Lower lobe of right lung (tissue), 2 donors: ENCODE measurements at regions not wholly inside any gene's neighbourhood (a gene's known extent, or its start where the extent isn't known, plus 50 kb on each side); places are given as distances from the start of the nearest gene placed in this dataset.

ENCODE experiments used
- ATAC-seq, 2 donors: fragments of 200-7000 bp; cut with Tn5 transposase; one replicate each; pipeline ENCODE4 v1.9.1; 2020 to 2022; ENCODE audit warnings: mild to moderate bottlenecking in 2 of 2, moderate library complexity in 2 of 2
- DNase-seq: peaks from one replicate; pipeline ENCODE4 v3.0.0-alpha.2; 2020
- H3K27ac ChIP-seq: fragments of 200-600 bp; one replicate; pipeline ENCODE4 v1.8.0; 2022
- H3K27me3 ChIP-seq: fragments of 200-600 bp; one replicate; pipeline ENCODE4 v1.8.0; 2022; ENCODE audit warnings: low read depth
- H3K36me3 ChIP-seq: fragments of 200-600 bp; one replicate; pipeline ENCODE4 v1.8.0; 2022; ENCODE audit warnings: mild to moderate bottlenecking
- H3K4me1 ChIP-seq: fragments of 200-600 bp; one replicate; pipeline ENCODE4 v1.8.0; 2022
- H3K4me3 ChIP-seq: fragments of 200-600 bp; one replicate; pipeline ENCODE4 v1.8.0; 2022; ENCODE audit warnings: mild to moderate bottlenecking
- H3K9me3 ChIP-seq: fragments of 200-600 bp; one replicate; pipeline ENCODE4 v1.8.0; 2022
- intact Hi-C: fragments of 100-400 bp; cut with DNase I; formaldehyde crosslinking; loops from one replicate; pipeline ENCODE4 v1.11.0; 2022
- TF ChIP-seq, protein P1 (sequence below): fragments of 200-600 bp; IDR thresholded peaks from one replicate; pipeline ENCODE4 v1.8.0; 2022; ENCODE audit warnings: antibody characterized with exemption, mild to moderate bottlenecking
- donor health status: DM: no; HTN: yes; CAD: no; lungs with severe emphysema.

DNA sequence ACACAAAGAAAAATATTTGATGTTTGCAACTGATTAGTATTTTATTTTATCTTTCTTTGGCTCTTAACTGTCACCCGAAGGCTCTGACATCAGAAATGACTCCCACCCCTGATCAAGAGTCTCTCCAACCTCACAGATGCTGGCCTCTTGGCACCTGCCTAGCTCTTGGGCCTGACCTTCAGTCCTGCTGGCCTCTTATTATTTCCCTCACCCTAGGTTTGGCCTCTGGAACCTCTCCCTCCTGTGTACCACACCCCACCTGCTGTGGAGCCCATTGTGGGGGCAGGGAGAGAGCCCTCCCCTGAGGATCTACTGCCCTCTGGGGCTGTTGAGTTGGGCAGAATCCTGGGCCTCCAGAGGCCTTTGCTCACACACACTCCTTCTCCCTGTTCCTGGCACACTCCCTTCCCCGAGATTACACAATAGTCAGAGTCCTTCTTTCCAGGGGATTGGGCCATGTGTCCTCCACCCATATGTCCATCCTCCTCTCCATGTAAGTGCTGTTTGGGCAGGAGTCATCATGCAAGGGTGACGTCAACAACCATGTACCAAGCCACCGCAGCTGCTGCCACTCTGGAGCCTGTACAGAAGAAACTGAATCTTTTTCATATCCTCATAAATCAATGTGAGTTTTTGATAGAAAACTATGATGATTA is 124.3 kb downstream of the RASSF9 start:
- Histone ChIP-seq H3K27ac (no peak overlapping the region), H3K9me3 (no peaks in the 10 kb centered on the region), H3K4me1 (no peaks in the 10 kb centered on the region), H3K36me3 (no peaks in the 10 kb centered on the region), H3K27me3 (no peaks in the 10 kb centered on the region), H3K4me3 (no peak overlapping the region)
- DNase-seq = peak; percentile 46
- intact Hi-C loops = no loop called here
- ATAC-seq = peak; percentile 74 to 86
- TF ChIP-seq, protein P1, sequence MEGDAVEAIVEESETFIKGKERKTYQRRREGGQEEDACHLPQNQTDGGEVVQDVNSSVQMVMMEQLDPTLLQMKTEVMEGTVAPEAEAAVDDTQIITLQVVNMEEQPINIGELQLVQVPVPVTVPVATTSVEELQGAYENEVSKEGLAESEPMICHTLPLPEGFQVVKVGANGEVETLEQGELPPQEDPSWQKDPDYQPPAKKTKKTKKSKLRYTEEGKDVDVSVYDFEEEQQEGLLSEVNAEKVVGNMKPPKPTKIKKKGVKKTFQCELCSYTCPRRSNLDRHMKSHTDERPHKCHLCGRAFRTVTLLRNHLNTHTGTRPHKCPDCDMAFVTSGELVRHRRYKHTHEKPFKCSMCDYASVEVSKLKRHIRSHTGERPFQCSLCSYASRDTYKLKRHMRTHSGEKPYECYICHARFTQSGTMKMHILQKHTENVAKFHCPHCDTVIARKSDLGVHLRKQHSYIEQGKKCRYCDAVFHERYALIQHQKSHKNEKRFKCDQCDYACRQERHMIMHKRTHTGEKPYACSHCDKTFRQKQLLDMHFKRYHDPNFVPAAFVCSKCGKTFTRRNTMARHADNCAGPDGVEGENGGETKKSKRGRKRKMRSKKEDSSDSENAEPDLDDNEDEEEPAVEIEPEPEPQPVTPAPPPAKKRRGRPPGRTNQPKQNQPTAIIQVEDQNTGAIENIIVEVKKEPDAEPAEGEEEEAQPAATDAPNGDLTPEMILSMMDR = no peak

DNA sequence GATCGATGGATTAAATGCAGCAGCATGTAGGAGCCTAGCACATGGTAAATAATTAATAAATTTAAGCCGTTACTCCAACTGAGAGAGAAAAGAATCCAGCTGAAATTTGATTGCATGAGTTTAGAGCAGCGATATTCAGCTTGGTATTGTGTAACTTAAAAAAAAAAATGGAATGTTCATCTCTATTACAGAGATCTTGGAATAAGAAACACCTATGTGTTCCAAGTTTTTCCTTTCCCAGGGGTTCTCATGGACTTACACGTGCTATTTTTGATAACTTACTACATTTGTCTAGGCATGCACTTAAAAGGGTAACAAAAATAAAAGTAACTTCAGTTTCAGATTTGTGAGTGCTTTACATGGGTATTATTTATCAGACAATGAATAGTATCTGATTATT is 122.8 kb downstream of the RASSF9 start:
- no peaks in the 10 kb centered on the region for H3K27me3 ChIP-seq
- H3K4me3 ChIP-seq = no peak overlapping the region
- H3K27ac ChIP-seq = no peak overlapping the region
- intact Hi-C loops = no loop called here
- no peaks in the 10 kb centered on the region for H3K9me3 ChIP-seq
- TF ChIP-seq, protein P1 = no peak
- H3K36me3 ChIP-seq = no peaks in the 10 kb centered on the region
- H3K4me1 ChIP-seq = no peaks in the 10 kb centered on the region
- DNase-seq = no peak
- ATAC-seq = peak; percentile 45 to 51

DNA sequence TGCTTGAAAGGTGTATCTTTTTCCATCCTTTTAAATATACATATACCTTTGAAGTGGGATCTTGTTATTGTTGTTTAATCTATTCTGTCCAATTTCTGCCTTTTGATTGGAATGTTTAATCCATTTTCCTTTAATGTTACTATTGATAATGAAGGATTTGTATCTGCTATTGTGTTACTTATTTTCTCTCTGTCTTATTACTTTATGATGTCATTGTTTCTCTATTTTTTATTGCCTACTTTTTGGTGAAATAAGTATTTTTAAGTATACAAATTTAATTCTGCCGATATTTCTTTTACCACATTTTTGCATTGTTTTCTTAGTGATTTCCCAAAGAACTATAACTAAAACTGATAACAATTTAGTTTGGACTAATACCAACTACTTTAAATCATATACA is 121.8 kb downstream of the RASSF9 start:
- H3K27me3 ChIP-seq = no peaks in the 10 kb centered on the region
- ATAC-seq = no peak

DNA sequence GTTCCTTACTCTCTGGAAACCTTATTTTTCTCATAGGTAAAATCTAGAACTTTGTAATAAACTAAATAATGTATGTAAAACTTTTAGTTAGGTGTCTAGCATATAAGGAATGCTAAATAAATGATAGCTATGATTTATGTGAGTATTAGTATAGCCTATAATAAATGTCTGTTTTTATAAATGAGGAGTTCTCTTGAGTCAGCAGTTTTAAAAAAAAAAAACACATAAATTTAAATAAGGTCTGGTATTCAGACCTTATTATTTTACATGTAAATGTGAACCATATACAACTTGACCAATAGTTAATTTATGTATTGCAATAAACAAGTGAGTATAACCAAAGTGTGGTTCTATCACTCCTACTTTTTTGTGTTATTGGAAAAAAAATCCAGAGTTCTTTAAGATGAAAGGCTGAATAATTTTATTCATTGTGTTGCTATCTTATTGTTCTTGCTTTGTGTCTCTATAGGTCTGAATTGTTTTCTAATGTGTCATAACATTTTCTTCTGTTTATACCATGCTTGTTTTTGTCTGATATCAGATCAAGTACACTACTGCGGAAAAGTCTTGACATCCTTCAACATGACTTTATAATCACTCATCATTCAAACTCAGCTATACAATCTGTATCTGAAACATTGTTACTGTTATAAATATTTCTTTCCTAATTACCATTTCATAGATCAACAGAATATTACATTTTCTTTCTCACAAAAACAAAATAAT is 115.7 kb downstream of the RASSF9 start:
- TF ChIP-seq, protein P1 = no peak

More for the DNA sequence above, 121.8 kb downstream of the RASSF9 start:
- intact Hi-C loops = no loop called here
- no peak for DNase-seq
- H3K9me3 ChIP-seq = no peaks in the 10 kb centered on the region
- no peak overlapping the region for H3K4me3 ChIP-seq
- H3K36me3 ChIP-seq = no peaks in the 10 kb centered on the region
- no peaks in the 10 kb centered on the region for H3K4me1 ChIP-seq
- H3K27ac ChIP-seq = no peak overlapping the region
- TF ChIP-seq, protein P1 = no peak

DNA sequence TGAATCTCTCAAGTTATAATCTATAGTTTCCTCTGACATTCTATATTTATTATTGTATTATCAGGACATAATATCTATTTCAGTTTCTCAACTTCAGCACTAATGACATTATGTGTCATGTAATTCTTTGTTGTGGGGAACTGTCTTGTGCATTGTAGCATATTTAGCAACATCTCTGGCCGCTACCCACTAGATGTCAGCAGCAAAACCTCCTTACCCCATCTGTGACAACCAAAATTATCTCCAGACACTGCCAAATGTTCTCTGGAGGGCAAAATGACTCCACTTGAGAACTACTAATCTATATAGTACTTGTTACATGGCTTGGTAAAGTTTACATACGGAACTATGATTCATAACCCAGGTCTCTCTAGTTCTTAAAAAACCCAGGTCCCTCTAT is 110.2 kb downstream of the RASSF9 start:
- H3K9me3 ChIP-seq = no peaks in the 10 kb centered on the region
- intact Hi-C loops = no loop called here
- ATAC-seq = no peak
- no peak overlapping the region for H3K4me3 ChIP-seq
- H3K27ac ChIP-seq = no peak overlapping the region
- H3K36me3 ChIP-seq = no peaks in the 10 kb centered on the region
- TF ChIP-seq, protein P1 = no peak
- no peak for DNase-seq
- H3K4me1 ChIP-seq = no peaks in the 10 kb centered on the region
- H3K27me3 ChIP-seq = no peaks in the 10 kb centered on the region

More for the DNA sequence above, 115.7 kb downstream of the RASSF9 start:
- no peaks in the 10 kb centered on the region for H3K4me1 ChIP-seq
- no peak for DNase-seq
- H3K27ac ChIP-seq = no peak overlapping the region
- H3K36me3 ChIP-seq = no peaks in the 10 kb centered on the region
- no peak for ATAC-seq
- H3K9me3 ChIP-seq = no peaks in the 10 kb centered on the region
- H3K27me3 ChIP-seq = no peaks in the 10 kb centered on the region
- intact Hi-C loops = no loop called here
- H3K4me3 ChIP-seq = no peak overlapping the region
